ENCODE measurements at regions not wholly inside any gene's neighbourhood (a gene's known extent, or its start where the extent isn't known, plus 50 kb on each side); places are given as distances from the start of the nearest gene placed in this dataset.

- H3K27me3 ChIP-seq (replicated peaks; ENCODE audit: insufficient read depth), result no peaks in the 10 kb centered on the region
- TF ChIP-seq, protein P1, sequence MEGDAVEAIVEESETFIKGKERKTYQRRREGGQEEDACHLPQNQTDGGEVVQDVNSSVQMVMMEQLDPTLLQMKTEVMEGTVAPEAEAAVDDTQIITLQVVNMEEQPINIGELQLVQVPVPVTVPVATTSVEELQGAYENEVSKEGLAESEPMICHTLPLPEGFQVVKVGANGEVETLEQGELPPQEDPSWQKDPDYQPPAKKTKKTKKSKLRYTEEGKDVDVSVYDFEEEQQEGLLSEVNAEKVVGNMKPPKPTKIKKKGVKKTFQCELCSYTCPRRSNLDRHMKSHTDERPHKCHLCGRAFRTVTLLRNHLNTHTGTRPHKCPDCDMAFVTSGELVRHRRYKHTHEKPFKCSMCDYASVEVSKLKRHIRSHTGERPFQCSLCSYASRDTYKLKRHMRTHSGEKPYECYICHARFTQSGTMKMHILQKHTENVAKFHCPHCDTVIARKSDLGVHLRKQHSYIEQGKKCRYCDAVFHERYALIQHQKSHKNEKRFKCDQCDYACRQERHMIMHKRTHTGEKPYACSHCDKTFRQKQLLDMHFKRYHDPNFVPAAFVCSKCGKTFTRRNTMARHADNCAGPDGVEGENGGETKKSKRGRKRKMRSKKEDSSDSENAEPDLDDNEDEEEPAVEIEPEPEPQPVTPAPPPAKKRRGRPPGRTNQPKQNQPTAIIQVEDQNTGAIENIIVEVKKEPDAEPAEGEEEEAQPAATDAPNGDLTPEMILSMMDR (IDR thresholded peaks at IDR 0.05), result no peak
- H3K4me3 ChIP-seq, result no peak overlapping the region
- H3K27ac ChIP-seq, result no peak overlapping the region
- DNase-seq (ENCODE audit: low spot score) (no peak), ATAC-seq (ENCODE audit: insufficient number of reproducible peaks, low FRiP score, low read depth) (no peak)
- no peaks in the 10 kb centered on the region for H3K36me3 ChIP-seq
- H3K4me1 ChIP-seq (ENCODE audit: control insufficient read depth in 1 of 2, low read depth in 2 of 2), result no peaks in the 10 kb centered on the region
- H3K9me3 ChIP-seq, result no peaks in the 10 kb centered on the region
These were observed 292.5 kb upstream of the SALL3 start for GRCh38 chr18:78686976-78687685.

GRCh38 chr18:78687736-78688135 lies 291.9 kb upstream of the SALL3 start:
- TF ChIP-seq, protein P1 (IDR thresholded peaks at IDR 0.05), result no peak
- no peaks in the 10 kb centered on the region for H3K4me1 ChIP-seq (ENCODE audit: control insufficient read depth in 1 of 2, low read depth in 2 of 2)
- no peaks in the 10 kb centered on the region for H3K9me3 ChIP-seq
- ATAC-seq (ENCODE audit: insufficient number of reproducible peaks, low FRiP score, low read depth) (no peak), DNase-seq (ENCODE audit: low spot score) (no peak)
- H3K4me3 ChIP-seq, result no peak overlapping the region
- H3K36me3 ChIP-seq, result no peaks in the 10 kb centered on the region
- no peaks in the 10 kb centered on the region for H3K27me3 ChIP-seq (replicated peaks; ENCODE audit: insufficient read depth)
- H3K27ac ChIP-seq, result no peak overlapping the region

GRCh38 chr18:78688249-78688648 lies 291.4 kb upstream of the SALL3 start:
- H3K27me3 ChIP-seq (replicated peaks; ENCODE audit: insufficient read depth), result no peaks in the 10 kb centered on the region
- no peaks in the 10 kb centered on the region for H3K4me1 ChIP-seq (ENCODE audit: control insufficient read depth in 1 of 2, low read depth in 2 of 2)
- H3K4me3 ChIP-seq, result no peak overlapping the region
- TF ChIP-seq, protein P1 (IDR thresholded peaks at IDR 0.05), result no peak
- H3K36me3 ChIP-seq, result no peaks in the 10 kb centered on the region
- no peak overlapping the region for H3K27ac ChIP-seq
- ATAC-seq (ENCODE audit: insufficient number of reproducible peaks, low FRiP score, low read depth) (no peak), DNase-seq (ENCODE audit: low spot score) (no peak)
- no peaks in the 10 kb centered on the region for H3K9me3 ChIP-seq

DNA sequence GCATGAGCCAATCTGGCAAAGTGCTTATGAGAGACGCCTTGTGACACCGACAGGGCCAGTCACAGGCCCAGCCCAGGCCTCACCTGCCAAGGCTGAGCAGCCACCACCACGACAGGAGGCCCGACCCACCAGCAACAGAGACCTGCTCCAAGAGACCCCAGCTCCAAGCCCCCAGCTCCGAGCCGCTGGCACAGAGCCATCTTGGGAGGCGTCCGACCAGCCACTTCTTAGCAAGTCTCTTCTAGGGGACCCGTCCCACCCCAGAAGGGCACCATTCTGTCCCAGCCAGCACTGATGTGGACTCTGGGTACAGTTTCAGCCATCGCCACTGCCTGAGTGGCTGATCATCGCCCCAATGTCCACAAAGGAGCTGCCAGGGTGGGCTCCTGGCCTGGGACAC lies 290.7 kb upstream of the SALL3 start:
- no peak overlapping the region for H3K27ac ChIP-seq

DNA sequence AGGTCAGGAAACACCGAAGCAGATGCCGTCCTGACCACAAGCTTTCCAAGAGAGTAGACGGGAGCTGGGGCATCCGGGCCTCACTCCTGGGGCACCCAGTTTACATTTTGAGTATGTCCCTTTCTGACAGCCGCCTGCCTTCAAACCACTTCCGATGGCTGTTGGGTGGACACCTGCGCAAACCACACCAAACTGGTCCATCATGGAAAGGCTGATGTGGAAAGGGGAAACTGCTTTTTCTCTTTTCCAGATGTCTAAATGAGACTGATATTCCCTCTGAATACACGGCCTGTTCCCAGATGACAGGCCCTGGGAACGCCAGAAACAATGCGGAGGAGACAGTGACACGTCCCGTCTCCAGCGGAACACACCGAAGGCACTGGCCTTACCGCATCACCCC lies 290.0 kb upstream of the SALL3 start:
- DNase-seq (ENCODE audit: low spot score) (no peak), ATAC-seq (ENCODE audit: insufficient number of reproducible peaks, low FRiP score, low read depth) (no peak)
- Histone ChIP-seq H3K4me1 (ENCODE audit: control insufficient read depth in 1 of 2, low read depth in 2 of 2) (no peaks in the 10 kb centered on the region), H3K27me3 (replicated peaks; ENCODE audit: insufficient read depth) (no peaks in the 10 kb centered on the region), H3K36me3 (no peaks in the 10 kb centered on the region), H3K4me3 (no peak overlapping the region), H3K27ac (no peak overlapping the region), H3K9me3 (no peaks in the 10 kb centered on the region)
- TF ChIP-seq, protein P1 (IDR thresholded peaks at IDR 0.05), result no peak

More for the DNA sequence above, 290.7 kb upstream of the SALL3 start:
- TF ChIP-seq, protein P1 (IDR thresholded peaks at IDR 0.05), result no peak
- DNase-seq (ENCODE audit: low spot score), result no peak
- Histone ChIP-seq H3K4me1 (ENCODE audit: control insufficient read depth in 1 of 2, low read depth in 2 of 2) (no peaks in the 10 kb centered on the region), H3K36me3 (no peaks in the 10 kb centered on the region), H3K9me3 (no peaks in the 10 kb centered on the region), H3K4me3 (no peak overlapping the region), H3K27me3 (replicated peaks; ENCODE audit: insufficient read depth) (no peaks in the 10 kb centered on the region)
- no peak for ATAC-seq (ENCODE audit: insufficient number of reproducible peaks, low FRiP score, low read depth)
